ENCODE measurements at regions not wholly inside any gene's neighbourhood (a gene's known extent, or its start where the extent isn't known, plus 50 kb on each side); places are given as distances from the start of the nearest gene placed in this dataset.

DNA sequence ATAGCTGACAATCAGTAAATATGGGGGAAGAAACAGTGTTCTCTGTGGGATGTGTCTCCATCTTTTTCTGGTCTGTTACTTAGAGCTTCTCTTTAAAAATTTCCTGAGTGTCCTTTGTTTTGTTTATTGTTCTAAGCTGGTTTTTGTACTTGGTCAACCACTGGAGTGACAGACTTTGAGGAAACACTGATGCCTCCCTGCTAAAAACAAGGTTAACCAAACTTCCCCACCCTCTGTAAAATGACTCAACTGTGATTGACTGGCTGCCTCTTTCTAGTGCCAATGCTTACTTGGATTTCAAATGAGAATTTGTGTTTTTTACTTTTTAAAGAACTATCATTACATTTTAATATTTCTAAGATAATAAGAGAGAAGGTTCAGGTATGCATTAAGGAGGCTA lies 65.1 kb upstream of the SPINK5 start:
- TF ChIP-seq LEF1 (IDR thresholded peaks at IDR 0.05; ENCODE audit: borderline replicate concordance) (no peak), FOXK2 (IDR thresholded peaks at IDR 0.05) (no peak), SP1 (IDR thresholded peaks at IDR 0.05) (no peak), FOXA1 (IDR thresholded peaks at IDR 0.05) (no peak), FOXM1 (IDR thresholded peaks at IDR 0.05; ENCODE audit: borderline replicate concordance) (no peak), HDGF (IDR thresholded peaks at IDR 0.05; ENCODE audit: borderline replicate concordance) (no peak), ARNT (IDR thresholded peaks at IDR 0.05) (no peak), ELF4 (IDR thresholded peaks at IDR 0.05) (no peak), TARDBP (IDR thresholded peaks at IDR 0.05) (no peak), CTBP1 (IDR thresholded peaks at IDR 0.05; ENCODE audit: borderline replicate concordance) (no peak)
- TF ChIP-seq, protein P1, sequence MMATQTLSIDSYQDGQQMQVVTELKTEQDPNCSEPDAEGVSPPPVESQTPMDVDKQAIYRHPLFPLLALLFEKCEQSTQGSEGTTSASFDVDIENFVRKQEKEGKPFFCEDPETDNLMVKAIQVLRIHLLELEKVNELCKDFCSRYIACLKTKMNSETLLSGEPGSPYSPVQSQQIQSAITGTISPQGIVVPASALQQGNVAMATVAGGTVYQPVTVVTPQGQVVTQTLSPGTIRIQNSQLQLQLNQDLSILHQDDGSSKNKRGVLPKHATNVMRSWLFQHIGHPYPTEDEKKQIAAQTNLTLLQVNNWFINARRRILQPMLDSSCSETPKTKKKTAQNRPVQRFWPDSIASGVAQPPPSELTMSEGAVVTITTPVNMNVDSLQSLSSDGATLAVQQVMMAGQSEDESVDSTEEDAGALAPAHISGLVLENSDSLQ (IDR thresholded peaks at IDR 0.05): no peak

All from HEK293T (cell line).